IPS-NIHi7 (cell line): ENCODE measurements at regions not wholly inside any gene's neighbourhood (a gene's known extent, or its start where the extent isn't known, plus 50 kb on each side); places are given as distances from the start of the nearest gene placed in this dataset.

Experiments
- DNase-seq: peaks from one replicate; pipeline ENCODE4 v3.0.0; 2012; ENCODE audit warnings: mixed read lengths; ENCODE audit errors: extremely low spot score

- no peak for DNase-seq
Measured at GRCh38 chr9:20291201-20291600, 331.1 kb downstream of the MLLT3 start.

- no peak for DNase-seq
Measured at GRCh38 chr9:20290257-20290656, 332.0 kb downstream of the MLLT3 start.

- DNase-seq = no peak
Measured at GRCh38 chr9:20289423-20290010, 332.8 kb downstream of the MLLT3 start.

- DNase-seq = no peak
Measured at GRCh38 chr9:20286969-20287368, 335.3 kb downstream of the MLLT3 start.

- DNase-seq = no peak
Measured at GRCh38 chr9:20286154-20286700, 336.1 kb downstream of the MLLT3 start.

GRCh38 chr9:20284601-20285289, 337.6 kb downstream of the MLLT3 start:
- no peak for DNase-seq

GRCh38 chr9:20280330-20280729, 342.0 kb downstream of the MLLT3 start:
- DNase-seq = peak; percentile 48

- DNase-seq = no peak
Measured at GRCh38 chr9:20276762-20277161, 345.5 kb downstream of the MLLT3 start.

GRCh38 chr9:20271723-20272122, 350.6 kb downstream of the MLLT3 start:
- DNase-seq = no peak

GRCh38 chr9:20271096-20271495, 351.2 kb downstream of the MLLT3 start:
- DNase-seq = no peak

- no peak for DNase-seq
Measured at GRCh38 chr9:20270161-20270560, 352.1 kb downstream of the MLLT3 start.

GRCh38 chr9:20269620-20270019, 352.7 kb downstream of the MLLT3 start:
- DNase-seq = no peak

GRCh38 chr9:20264896-20265295, 357.4 kb downstream of the MLLT3 start:
- DNase-seq = no peak

- DNase-seq = no peak
Measured at GRCh38 chr9:20262611-20263010, 359.7 kb downstream of the MLLT3 start.

- DNase-seq = no peak
Measured at GRCh38 chr9:20256284-20256948, 365.9 kb downstream of the MLLT3 start.

- no peak for DNase-seq
Measured at GRCh38 chr9:20255052-20255451, 367.2 kb downstream of the MLLT3 start.

GRCh38 chr9:20253635-20254034, 368.7 kb downstream of the MLLT3 start:
- DNase-seq = no peak

GRCh38 chr9:20252778-20253177, 369.5 kb downstream of the MLLT3 start:
- no peak for DNase-seq

GRCh38 chr9:20250791-20251190, 371.5 kb downstream of the MLLT3 start:
- no peak for DNase-seq

GRCh38 chr9:20244271-20244670, 378.0 kb downstream of the MLLT3 start:
- DNase-seq = no peak

- DNase-seq = no peak
Measured at GRCh38 chr9:20243841-20244240, 378.5 kb downstream of the MLLT3 start.

GRCh38 chr9:20242510-20243189, 379.6 kb downstream of the MLLT3 start:
- no peak for DNase-seq
